ENCODE measurements at regions not wholly inside any gene's neighbourhood (a gene's known extent, or its start where the extent isn't known, plus 50 kb on each side); places are given as distances from the start of the nearest gene placed in this dataset.

GRCh38 chr11:122434786-122435185 lies 220.7 kb upstream of the UBASH3B start:
- CTCF ChIA-PET, result no interaction called here
- DNase-seq (ENCODE audit: low spot score), result no peak

GRCh38 chr11:122430490-122430889 lies 225.0 kb upstream of the UBASH3B start:
- DNase-seq (ENCODE audit: low spot score) (no peak), ATAC-seq (no peak)
- ChIA-PET POLR2A (interaction anchor here (1.1 kb wide), 1 partner anchor 9 kb away, joined by 3 read pairs; no protein-coding TSS in a partner anchor), CTCF (no interaction called here)
- TF ChIP-seq SP1 (CRISPR knock-in tag; conservative IDR thresholded peaks at IDR 0.05), result no peak
- no peak for TF ChIP-seq NR3C1 (CRISPR knock-in tag; conservative IDR thresholded peaks at IDR 0.05; ENCODE audit: low read depth)
- Mint-ChIP-seq H3K9me3 (no peaks in the 10 kb centered on the region), H3K36me3 (no peaks in the 10 kb centered on the region), H3K4me1 (peaks cover 20% of the 10 kb centered on the region), H3K4me3 (no peak overlapping the region), H3K27me3 (ENCODE audit: low read depth) (no peaks in the 10 kb centered on the region; the same call in 1 of the 2 replicates), H3K27ac (no peak overlapping the region)

More at GRCh38 chr11:122434786-122435185, 220.7 kb upstream of the UBASH3B start:
- TF ChIP-seq KAT7 (CRISPR knock-in tag; IDR thresholded peaks at IDR 0.05; ENCODE audit: borderline replicate concordance) (no peak), CTCF (IDR thresholded peaks at IDR 0.05) (no peak), HMGXB4 (CRISPR knock-in tag; IDR thresholded peaks at IDR 0.05) (no peak), ZNF423 (CRISPR knock-in tag; IDR thresholded peaks at IDR 0.05) (no peak), ETV6 (CRISPR knock-in tag; IDR thresholded peaks at IDR 0.05) (no peak), ESRRA (CRISPR knock-in tag; IDR thresholded peaks at IDR 0.05; ENCODE audit: borderline replicate concordance) (no peak), JUN (CRISPR knock-in tag; IDR thresholded peaks at IDR 0.05) (no peak), ZNF232 (CRISPR knock-in tag; IDR thresholded peaks at IDR 0.05) (no peak), ZSCAN18 (CRISPR knock-in tag; IDR thresholded peaks at IDR 0.05) (no peak)
- ATAC-seq, result peak; percentile 39; the same call in 1 of the 2 replicates
- Mint-ChIP-seq H3K27me3 (ENCODE audit: low read depth) (no peaks in the 10 kb centered on the region; the same call in 1 of the 2 replicates), H3K4me3 (no peak overlapping the region), H3K9me3 (no peaks in the 10 kb centered on the region), H3K27ac (peak overlapping the region; percentile 10), H3K36me3 (no peaks in the 10 kb centered on the region), H3K4me1 (peaks cover 30% of the 10 kb centered on the region)
- POLR2A ChIA-PET, result no interaction called here

GRCh38 chr11:122426073-122426472 lies 229.4 kb upstream of the UBASH3B start:
- no peak for TF ChIP-seq ATF1 (CRISPR knock-in tag; IDR thresholded peaks at IDR 0.05)
- TF ChIP-seq FOXP4 (CRISPR knock-in tag; IDR thresholded peaks at IDR 0.05), result no peak
- no peak for TF ChIP-seq KAT7 (CRISPR knock-in tag; IDR thresholded peaks at IDR 0.05; ENCODE audit: borderline replicate concordance)
- TF ChIP-seq ZNF219 (CRISPR knock-in tag; IDR thresholded peaks at IDR 0.05; ENCODE audit: borderline replicate concordance), result no peak
- H3K27me3 Mint-ChIP-seq (ENCODE audit: low read depth), result no peaks in the 10 kb centered on the region
- no peak overlapping the region for H3K4me3 Mint-ChIP-seq
- peaks cover 23% of the 10 kb centered on the region for H3K4me1 Mint-ChIP-seq
- CTCF ChIA-PET, result no interaction called here
- no peaks in the 10 kb centered on the region for H3K36me3 Mint-ChIP-seq
- DNase-seq (ENCODE audit: low spot score) (no peak), ATAC-seq (no peak)
- H3K9me3 Mint-ChIP-seq, result no peaks in the 10 kb centered on the region
- H3K27ac Mint-ChIP-seq, result no peak overlapping the region
- POLR2A ChIA-PET, result no interaction called here

Measured in WTC11 (cell line).